ENCODE measurements at regions not wholly inside any gene's neighbourhood (a gene's known extent, or its start where the extent isn't known, plus 50 kb on each side); places are given as distances from the start of the nearest gene placed in this dataset.
A peak's percentile ranks its signal among the peaks of the same experiment; 100 is the strongest.

- in situ Hi-C loops (cut with HindIII; ENCODE audit: low sequenced_read_pairs), result no loop called here
- no peak for DNase-seq (ENCODE audit: low read depth)
- no peak overlapping the region for H3K4me3 ChIP-seq (ENCODE audit: low read depth, low read length)
- no peak for TF ChIP-seq CTCF (IDR thresholded peaks at IDR 0.05; ENCODE audit: low read depth, low read length, missing control alignments)
Observed at GRCh38 chr10:113310347-113310746, 242.5 kb upstream of the HABP2 start.

DNA sequence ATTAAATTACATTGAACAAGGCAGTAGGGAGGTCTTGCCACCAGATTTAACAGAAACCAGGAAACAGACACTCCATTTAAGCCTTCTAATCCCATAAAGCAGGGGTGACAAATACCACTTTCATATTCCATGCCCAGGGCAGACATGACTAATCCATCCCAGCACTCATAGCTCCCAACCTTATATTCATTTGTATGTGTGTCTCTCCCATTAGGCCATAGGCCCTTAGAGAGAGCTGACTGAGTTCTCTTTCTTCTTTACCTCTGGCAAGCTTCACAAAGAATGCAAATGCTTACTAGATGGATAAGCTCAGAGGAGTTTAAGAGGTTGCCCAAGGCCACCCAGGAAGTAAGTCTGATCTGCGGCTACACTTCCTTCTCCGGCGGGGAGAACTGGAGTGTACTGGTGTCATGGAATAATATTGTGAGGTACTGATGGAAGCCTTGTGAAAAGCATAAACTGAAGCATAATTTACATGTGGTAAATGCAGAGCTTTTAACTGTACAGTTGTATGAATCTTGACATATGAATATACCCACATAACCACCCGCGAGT, 239.7 kb upstream of the HABP2 start:
- DNase-seq (ENCODE audit: low read depth), result no peak

GRCh38 chr10:113313722-113314121, 239.1 kb upstream of the HABP2 start:
- in situ Hi-C loops (cut with HindIII; ENCODE audit: low sequenced_read_pairs), result no loop called here
- no peak for DNase-seq (ENCODE audit: low read depth)
- TF ChIP-seq CTCF (IDR thresholded peaks at IDR 0.05; ENCODE audit: low read depth, low read length, missing control alignments), result no peak
- H3K4me3 ChIP-seq (ENCODE audit: low read depth, low read length), result no peak overlapping the region

More for the DNA sequence above, 239.7 kb upstream of the HABP2 start:
- in situ Hi-C loops (cut with HindIII; ENCODE audit: low sequenced_read_pairs), result no loop called here
- no peak for TF ChIP-seq CTCF (IDR thresholded peaks at IDR 0.05; ENCODE audit: low read depth, low read length, missing control alignments)
- H3K4me3 ChIP-seq (ENCODE audit: low read depth, low read length), result no peak overlapping the region

- in situ Hi-C loops (cut with HindIII; ENCODE audit: low sequenced_read_pairs), result no loop called here
- DNase-seq (ENCODE audit: low read depth), result no peak
- H3K4me3 ChIP-seq (ENCODE audit: low read depth, low read length), result no peak overlapping the region
- peak; percentile 15 for TF ChIP-seq CTCF (IDR thresholded peaks at IDR 0.05; ENCODE audit: low read depth, low read length, missing control alignments)
Observed at GRCh38 chr10:113316506-113316905, 236.3 kb upstream of the HABP2 start.

DNA sequence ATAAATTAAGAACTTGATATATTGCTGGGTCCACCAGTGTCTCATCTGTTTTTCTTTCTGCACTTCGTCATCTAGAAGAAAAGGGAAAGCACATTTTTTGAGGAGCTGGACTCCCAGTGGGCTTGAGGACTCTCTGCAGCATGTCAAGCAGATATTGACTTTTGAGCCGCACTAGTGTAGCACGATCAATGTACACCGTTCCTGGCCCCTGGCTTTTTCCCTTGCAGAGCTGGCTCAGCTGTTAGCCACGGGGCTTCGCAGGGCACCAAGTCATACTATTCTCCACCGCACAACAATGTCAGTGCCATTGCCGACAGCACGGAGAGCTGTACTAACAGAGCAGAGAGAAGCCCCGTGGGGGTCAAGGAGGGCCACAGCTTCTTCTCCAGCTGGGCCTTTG, 235.4 kb upstream of the HABP2 start:
- no peak for DNase-seq (ENCODE audit: low read depth)
- TF ChIP-seq CTCF (IDR thresholded peaks at IDR 0.05; ENCODE audit: low read depth, low read length, missing control alignments), result no peak
- in situ Hi-C loops (cut with HindIII; ENCODE audit: low sequenced_read_pairs), result no loop called here
- no peak overlapping the region for H3K4me3 ChIP-seq (ENCODE audit: low read depth, low read length)

DNA sequence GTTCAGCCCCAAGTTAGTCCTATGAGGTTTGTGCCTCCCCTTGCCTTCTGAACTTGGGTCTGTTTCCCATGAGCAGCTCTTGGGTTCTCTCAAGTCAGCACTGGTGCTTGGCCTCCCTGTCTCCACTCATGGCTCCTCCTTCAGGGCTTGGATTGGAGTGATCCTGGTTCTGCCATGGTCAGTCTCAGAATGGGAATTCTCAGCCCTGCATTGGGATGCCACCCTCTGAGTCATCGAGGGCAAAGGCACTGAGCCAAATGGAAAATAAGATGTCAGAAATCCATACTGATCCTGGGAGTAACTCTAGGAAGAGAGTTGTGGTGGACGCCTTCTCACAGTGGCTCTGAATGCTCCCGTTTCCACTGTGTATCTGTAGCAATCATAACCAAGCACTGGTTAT, 233.4 kb upstream of the HABP2 start:
- TF ChIP-seq CTCF (IDR thresholded peaks at IDR 0.05; ENCODE audit: low read depth, low read length, missing control alignments), result no peak
- in situ Hi-C loops (cut with HindIII; ENCODE audit: low sequenced_read_pairs), result no loop called here

DNA sequence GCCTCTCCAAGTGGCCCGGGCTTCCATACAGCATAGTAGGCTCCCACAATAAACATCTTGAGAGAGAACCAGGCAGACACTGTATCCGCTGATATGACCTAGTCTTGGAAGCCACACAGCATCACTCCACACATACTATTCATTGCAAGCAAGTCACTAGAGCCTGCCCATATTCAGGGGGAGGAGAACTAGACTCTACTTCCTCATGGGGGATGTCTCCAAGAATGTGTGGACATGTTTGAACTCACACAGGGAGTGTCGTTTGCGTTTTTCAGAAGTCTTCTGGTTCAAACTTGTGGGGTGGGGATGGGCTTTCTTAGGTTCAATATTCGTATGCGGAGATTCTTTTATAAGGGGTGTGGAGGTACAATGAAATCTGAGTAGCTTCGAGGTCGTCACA, 232.6 kb upstream of the HABP2 start:
- no peak for TF ChIP-seq CTCF (IDR thresholded peaks at IDR 0.05; ENCODE audit: low read depth, low read length, missing control alignments)
- in situ Hi-C loops (cut with HindIII; ENCODE audit: low sequenced_read_pairs), result no loop called here
- DNase-seq (ENCODE audit: low read depth), result no peak

More for the DNA sequence above, 233.4 kb upstream of the HABP2 start:
- H3K4me3 ChIP-seq (ENCODE audit: low read depth, low read length), result no peak overlapping the region
- DNase-seq (ENCODE audit: low read depth), result no peak

More for the DNA sequence above, 232.6 kb upstream of the HABP2 start:
- no peak overlapping the region for H3K4me3 ChIP-seq (ENCODE audit: low read depth, low read length)

All from astrocyte of the cerebellum (primary cell).